ENCODE measurements at regions not wholly inside any gene's neighbourhood (a gene's known extent, or its start where the extent isn't known, plus 50 kb on each side); places are given as distances from the start of the nearest gene placed in this dataset.

DNA sequence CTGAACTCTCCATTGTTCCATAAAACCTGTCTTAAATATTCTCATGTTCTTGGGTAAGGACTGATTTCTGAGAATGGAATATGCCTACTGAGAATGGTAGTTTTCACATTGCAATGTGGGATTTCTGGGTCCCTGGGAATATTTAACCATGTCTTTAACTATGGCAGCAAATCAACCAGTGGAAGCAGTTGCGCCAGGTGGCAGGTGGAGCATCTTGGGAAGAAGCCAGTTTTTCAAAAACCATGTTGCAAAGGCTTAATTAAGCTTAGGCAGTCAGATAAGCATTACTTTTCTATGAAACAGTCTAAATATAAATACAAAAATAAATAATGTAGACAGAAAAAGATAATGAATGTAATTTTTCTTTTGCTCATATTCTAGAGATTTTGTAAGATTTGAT, 448.1 kb downstream of the ADAMTS20 start:
- TF ChIP-seq, protein P1, sequence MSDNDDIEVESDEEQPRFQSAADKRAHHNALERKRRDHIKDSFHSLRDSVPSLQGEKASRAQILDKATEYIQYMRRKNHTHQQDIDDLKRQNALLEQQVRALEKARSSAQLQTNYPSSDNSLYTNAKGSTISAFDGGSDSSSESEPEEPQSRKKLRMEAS (IDR thresholded peaks at IDR 0.05; ENCODE audit: low read depth, low read length): no peak
- TF ChIP-seq MYC (IDR thresholded peaks at IDR 0.05; ENCODE audit: low read depth, low read length): no peak
- no peak for TF ChIP-seq POLR2A (IDR thresholded peaks at IDR 0.05; ENCODE audit: extremely low read depth, insufficient read length)
- no peak for TF ChIP-seq CTCF (IDR thresholded peaks at IDR 0.05; ENCODE audit: low read depth, low read length)
- no peak overlapping the region for H3K4me3 ChIP-seq (ENCODE audit: low read depth, low read length)
- no peak for DNase-seq (ENCODE audit: low read depth)

- no peak overlapping the region for H3K4me3 ChIP-seq (ENCODE audit: low read depth, low read length)
- TF ChIP-seq CTCF (IDR thresholded peaks at IDR 0.05; ENCODE audit: low read depth, low read length) (no peak), POLR2A (IDR thresholded peaks at IDR 0.05; ENCODE audit: extremely low read depth, insufficient read length) (no peak), MYC (IDR thresholded peaks at IDR 0.05; ENCODE audit: low read depth, low read length) (no peak)
- TF ChIP-seq, protein P1 (IDR thresholded peaks at IDR 0.05; ENCODE audit: low read depth, low read length): no peak
- DNase-seq (ENCODE audit: low read depth): no peak
These were observed 449.3 kb downstream of the ADAMTS20 start for GRCh38 chr12:43102546-43103264.

GRCh38 chr12:43100231-43100630, 451.8 kb downstream of the ADAMTS20 start:
- H3K4me3 ChIP-seq (ENCODE audit: low read depth, low read length): no peak overlapping the region
- TF ChIP-seq MYC (IDR thresholded peaks at IDR 0.05; ENCODE audit: low read depth, low read length): no peak
- TF ChIP-seq POLR2A (IDR thresholded peaks at IDR 0.05; ENCODE audit: extremely low read depth, insufficient read length): no peak
- TF ChIP-seq, protein P1 (IDR thresholded peaks at IDR 0.05; ENCODE audit: low read depth, low read length): no peak
- no peak for TF ChIP-seq CTCF (IDR thresholded peaks at IDR 0.05; ENCODE audit: low read depth, low read length)
- no peak for DNase-seq (ENCODE audit: low read depth)

GRCh38 chr12:43099691-43100163, 452.3 kb downstream of the ADAMTS20 start:
- no peak for DNase-seq (ENCODE audit: low read depth)
- TF ChIP-seq, protein P1 (IDR thresholded peaks at IDR 0.05; ENCODE audit: low read depth, low read length): no peak
- no peak for TF ChIP-seq POLR2A (IDR thresholded peaks at IDR 0.05; ENCODE audit: extremely low read depth, insufficient read length)
- TF ChIP-seq MYC (IDR thresholded peaks at IDR 0.05; ENCODE audit: low read depth, low read length): no peak
- TF ChIP-seq CTCF (IDR thresholded peaks at IDR 0.05; ENCODE audit: low read depth, low read length): no peak
- no peak overlapping the region for H3K4me3 ChIP-seq (ENCODE audit: low read depth, low read length)

- TF ChIP-seq CTCF (IDR thresholded peaks at IDR 0.05; ENCODE audit: low read depth, low read length) (no peak), POLR2A (IDR thresholded peaks at IDR 0.05; ENCODE audit: extremely low read depth, insufficient read length) (no peak), MYC (IDR thresholded peaks at IDR 0.05; ENCODE audit: low read depth, low read length) (no peak)
- TF ChIP-seq, protein P1 (IDR thresholded peaks at IDR 0.05; ENCODE audit: low read depth, low read length): no peak
- H3K4me3 ChIP-seq (ENCODE audit: low read depth, low read length): no peak overlapping the region
- no peak for DNase-seq (ENCODE audit: low read depth)
These were observed 453.0 kb downstream of the ADAMTS20 start for GRCh38 chr12:43098766-43099550.
